IPS DF 6.9 (cell line): ENCODE measurements at regions not wholly inside any gene's neighbourhood (a gene's known extent, or its start where the extent isn't known, plus 50 kb on each side); places are given as distances from the start of the nearest gene placed in this dataset.

Experiments used
- DNase-seq: peaks from one replicate; pipeline ENCODE4 v3.0.0-alpha.2; 2013; ENCODE audit warnings: low read depth, low spot score
- H3K27ac ChIP-seq: one replicate; pipeline ENCODE4 v1.5.1; 2013; ENCODE audit warnings: low read length, control low read depth
- H3K27me3 ChIP-seq: 2 replicates; pipeline ENCODE4 v1.6.1; 2013; ENCODE audit warnings: mild to moderate bottlenecking, low read length; ENCODE audit not compliant: control insufficient read depth, insufficient read depth
- H3K36me3 ChIP-seq: 2 replicates; pipeline ENCODE4 v1.6.1; 2013; ENCODE audit warnings: low read length; ENCODE audit not compliant: control insufficient read depth, insufficient read depth
- H3K4me1 ChIP-seq: 2 replicates; pipeline ENCODE4 v1.6.1; 2013; ENCODE audit warnings: low read length; ENCODE audit not compliant: control insufficient read depth, insufficient read depth
- H3K4me3 ChIP-seq: 2 replicates; pipeline ENCODE4 v1.5.1; 2013; ENCODE audit warnings: mild to moderate bottlenecking, low read length
- H3K9me3 ChIP-seq: 2 replicates; pipeline ENCODE4 v1.6.1; 2013; ENCODE audit warnings: low read length, inconsistent platforms; ENCODE audit not compliant: control insufficient read depth, insufficient read depth
- WGBS: extraction: QIAGEN DNeasy Blood & Tissue Kit; methylation state at CpG from one replicate; pipeline ENCODE4 v1.1.7; 2013; ENCODE audit warnings: mixed read lengths, missing lambda C conversion rate; ENCODE audit not compliant: insufficient read length, insufficient coverage; 5-methylcytosine and 5-hydroxymethylcytosine counted together

- H3K4me1 ChIP-seq: no peaks in the 10 kb centered on the region
- H3K4me3 ChIP-seq: no peak overlapping the region
- no peaks in the 10 kb centered on the region for H3K9me3 ChIP-seq
- WGBS: no CpG with 5 or more reads among the region's 6 CpGs
- no peaks in the 10 kb centered on the region for H3K36me3 ChIP-seq
- no peak overlapping the region for H3K27ac ChIP-seq
- DNase-seq: no peak
- H3K27me3 ChIP-seq: no peaks in the 10 kb centered on the region
Measured at GRCh38 chr10:81093056-81093455, 555.4 kb downstream of the SH2D4B start.

- no peak for DNase-seq
Measured at GRCh38 chr10:81095238-81095637, 557.5 kb downstream of the SH2D4B start.

GRCh38 chr10:81096558-81096957 is 558.9 kb downstream of the SH2D4B start:
- no CpG with 5 or more reads among the region's 1 CpG for WGBS
- no peaks in the 10 kb centered on the region for H3K9me3 ChIP-seq

More at GRCh38 chr10:81095238-81095637, 557.5 kb downstream of the SH2D4B start:
- H3K36me3 ChIP-seq: no peaks in the 10 kb centered on the region
- no peak overlapping the region for H3K4me3 ChIP-seq
- H3K4me1 ChIP-seq: no peaks in the 10 kb centered on the region
- no peak overlapping the region for H3K27ac ChIP-seq
- WGBS: no CpG with 5 or more reads among the region's 2 CpGs
- no peaks in the 10 kb centered on the region for H3K27me3 ChIP-seq
- no peaks in the 10 kb centered on the region for H3K9me3 ChIP-seq

GRCh38 chr10:81101062-81101461 is 563.4 kb downstream of the SH2D4B start:
- no peak overlapping the region for H3K27ac ChIP-seq

More at GRCh38 chr10:81096558-81096957, 558.9 kb downstream of the SH2D4B start:
- no peaks in the 10 kb centered on the region for H3K4me1 ChIP-seq
- no peaks in the 10 kb centered on the region for H3K27me3 ChIP-seq
- H3K36me3 ChIP-seq: no peaks in the 10 kb centered on the region
- no peak for DNase-seq
- no peak overlapping the region for H3K27ac ChIP-seq
- H3K4me3 ChIP-seq: no peak overlapping the region

GRCh38 chr10:81104494-81104893 is 566.8 kb downstream of the SH2D4B start:
- Histone ChIP-seq H3K4me1 (no peaks in the 10 kb centered on the region), H3K27me3 (no peaks in the 10 kb centered on the region), H3K27ac (no peak overlapping the region), H3K9me3 (no peaks in the 10 kb centered on the region), H3K36me3 (no peaks in the 10 kb centered on the region), H3K4me3 (no peak overlapping the region)
- WGBS: no CpG with 5 or more reads among the region's 3 CpGs
- no peak for DNase-seq

More at GRCh38 chr10:81101062-81101461, 563.4 kb downstream of the SH2D4B start:
- Histone ChIP-seq H3K36me3 (no peaks in the 10 kb centered on the region), H3K4me1 (no peaks in the 10 kb centered on the region), H3K9me3 (no peaks in the 10 kb centered on the region), H3K27me3 (no peaks in the 10 kb centered on the region), H3K4me3 (no peak overlapping the region)
- DNase-seq: no peak

- Histone ChIP-seq H3K27me3 (no peaks in the 10 kb centered on the region), H3K9me3 (no peaks in the 10 kb centered on the region), H3K36me3 (no peaks in the 10 kb centered on the region), H3K27ac (no peak overlapping the region), H3K4me1 (no peaks in the 10 kb centered on the region), H3K4me3 (no peak overlapping the region)
- DNase-seq: no peak
- no CpG with 5 or more reads among the region's 3 CpGs for WGBS
Measured at GRCh38 chr10:81108516-81109199, 571.0 kb downstream of the SH2D4B start.

GRCh38 chr10:81109200-81109752 is 571.6 kb downstream of the SH2D4B start:
- no CpG with 5 or more reads among the region's 6 CpGs for WGBS
- no peak for DNase-seq
- Histone ChIP-seq H3K36me3 (no peaks in the 10 kb centered on the region), H3K4me3 (no peak overlapping the region), H3K9me3 (no peaks in the 10 kb centered on the region), H3K4me1 (no peaks in the 10 kb centered on the region), H3K27ac (no peak overlapping the region), H3K27me3 (no peaks in the 10 kb centered on the region)

GRCh38 chr10:81116201-81116600 is 578.5 kb downstream of the SH2D4B start:
- Histone ChIP-seq H3K27ac (no peak overlapping the region), H3K27me3 (no peaks in the 10 kb centered on the region), H3K9me3 (no peaks in the 10 kb centered on the region), H3K4me1 (no peaks in the 10 kb centered on the region), H3K4me3 (no peak overlapping the region), H3K36me3 (no peaks in the 10 kb centered on the region)
- no CpG with 5 or more reads among the region's 4 CpGs for WGBS
- DNase-seq: no peak

- no peak for DNase-seq
- H3K4me1 ChIP-seq: no peaks in the 10 kb centered on the region
- no peak overlapping the region for H3K27ac ChIP-seq
- no peaks in the 10 kb centered on the region for H3K36me3 ChIP-seq
- H3K4me3 ChIP-seq: no peak overlapping the region
- no peaks in the 10 kb centered on the region for H3K9me3 ChIP-seq
- no peaks in the 10 kb centered on the region for H3K27me3 ChIP-seq
Measured at GRCh38 chr10:81116990-81117389, 579.3 kb downstream of the SH2D4B start.

GRCh38 chr10:81127931-81128330 is 590.2 kb downstream of the SH2D4B start:
- no CpG with 5 or more reads among the region's 3 CpGs for WGBS
- Histone ChIP-seq H3K4me1 (no peaks in the 10 kb centered on the region), H3K9me3 (no peaks in the 10 kb centered on the region), H3K4me3 (no peak overlapping the region), H3K27ac (no peak overlapping the region), H3K36me3 (no peaks in the 10 kb centered on the region), H3K27me3 (no peaks in the 10 kb centered on the region)
- DNase-seq: no peak

GRCh38 chr10:81130014-81130413 is 592.3 kb downstream of the SH2D4B start:
- Histone ChIP-seq H3K4me1 (no peaks in the 10 kb centered on the region), H3K9me3 (no peaks in the 10 kb centered on the region), H3K36me3 (no peaks in the 10 kb centered on the region), H3K4me3 (no peak overlapping the region), H3K27ac (no peak overlapping the region), H3K27me3 (no peaks in the 10 kb centered on the region)
- DNase-seq: no peak
- no CpG with 5 or more reads among the region's 2 CpGs for WGBS
